NCI-H146 treated with DMSO at 0.1 percent for 48 hours (cell line): ENCODE measurements at regions not wholly inside any gene's neighbourhood (a gene's known extent, or its start where the extent isn't known, plus 50 kb on each side); places are given as distances from the start of the nearest gene placed in this dataset.
"Not testable (repeated sequence)": the region's sequence is repeated elsewhere in the genome, so short reads cannot be mapped to it uniquely, and the experiment has no call there.

Experiments
- DNase-seq: peaks from one replicate; lab custom pipeline; 2025; ENCODE audit not compliant: unreplicated experiment; lab: John Stamatoyannopoulos, UW

DNA sequence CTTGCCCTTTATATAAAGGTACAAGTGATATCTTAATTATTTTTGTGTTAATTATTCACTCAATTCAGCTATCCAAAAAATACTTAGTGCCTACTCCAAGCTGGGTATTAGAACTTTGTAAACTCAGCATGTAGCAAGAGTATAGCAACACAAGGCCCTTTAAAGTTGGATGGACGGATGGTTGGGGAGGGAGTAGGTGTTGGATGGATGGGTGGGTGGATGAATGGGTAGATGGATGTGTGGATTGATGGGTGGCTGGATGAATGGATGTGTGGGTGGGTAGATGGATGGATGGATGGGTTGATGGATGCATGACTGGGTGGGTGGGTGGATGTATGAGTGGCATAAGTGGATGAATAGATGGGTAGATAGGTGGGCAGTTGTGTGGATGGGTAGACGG is 211.5 kb downstream of the BANP start:
- DNase-seq: not testable (repeated sequence)

DNA sequence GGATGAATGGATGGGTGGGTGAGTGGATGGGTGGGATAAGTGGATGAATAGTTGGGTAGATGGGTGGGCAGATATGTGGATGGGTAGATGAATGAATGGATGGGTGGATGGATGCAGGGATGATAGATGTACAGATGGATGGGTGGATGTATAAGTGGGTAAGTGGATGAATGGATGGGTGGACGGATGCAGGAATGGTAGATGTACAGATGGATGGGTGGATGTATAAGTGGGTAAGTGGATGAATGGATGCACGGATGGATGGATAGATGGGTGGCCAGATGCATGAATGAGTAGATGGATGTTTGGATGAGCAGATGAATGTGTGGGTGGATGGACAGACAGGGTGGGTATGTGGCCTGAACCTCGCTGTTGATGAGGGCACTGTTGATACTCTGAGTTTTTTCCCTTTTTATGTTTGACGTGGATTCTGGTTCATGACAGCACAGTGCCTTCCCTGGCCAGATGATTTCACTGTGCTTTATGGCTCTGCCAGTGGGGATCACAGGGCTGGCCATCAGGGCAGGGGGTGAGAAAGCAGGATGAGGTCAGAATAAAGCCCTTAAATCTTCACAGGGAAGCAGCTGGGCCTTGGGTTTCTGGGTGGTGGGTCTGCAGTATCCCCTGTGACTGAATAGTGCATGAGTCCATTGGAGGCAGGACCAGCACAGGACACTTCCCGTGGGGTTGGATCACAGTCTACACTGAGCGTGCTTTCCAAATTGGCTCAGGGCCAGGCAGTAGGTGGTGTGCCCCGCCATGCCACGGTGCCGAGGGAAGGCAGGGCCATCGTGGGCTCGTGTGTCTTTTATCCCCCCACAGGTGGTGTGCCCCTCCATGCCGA is 213.2 kb downstream of the BANP start:
- not testable (repeated sequence) for DNase-seq

DNA sequence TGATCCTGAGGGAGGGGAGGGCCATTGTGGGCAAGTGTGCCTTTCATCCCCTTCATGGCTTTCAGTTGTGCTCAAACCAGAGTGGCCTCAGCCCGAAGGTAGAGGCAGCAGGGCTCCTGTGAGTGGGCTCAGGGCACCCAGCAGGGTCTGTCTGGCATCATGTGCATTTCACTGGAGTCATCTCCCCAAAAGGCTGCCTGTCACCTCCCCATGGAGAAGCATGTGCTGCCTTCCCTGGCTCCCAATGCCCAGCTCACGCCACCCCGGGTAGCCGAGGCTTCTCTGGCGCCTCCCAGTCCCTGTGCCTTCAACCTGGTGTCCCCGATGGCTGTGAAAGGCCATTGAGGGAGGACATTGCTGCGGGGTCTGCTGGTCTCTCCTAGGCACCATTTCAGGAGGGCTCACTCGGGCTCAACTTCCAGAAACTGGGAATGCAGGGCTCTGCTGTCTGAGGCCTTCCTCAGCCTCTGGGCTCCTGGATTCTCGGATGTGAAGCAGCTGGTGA is 213.9 kb downstream of the BANP start:
- not testable (repeated sequence) for DNase-seq

DNA sequence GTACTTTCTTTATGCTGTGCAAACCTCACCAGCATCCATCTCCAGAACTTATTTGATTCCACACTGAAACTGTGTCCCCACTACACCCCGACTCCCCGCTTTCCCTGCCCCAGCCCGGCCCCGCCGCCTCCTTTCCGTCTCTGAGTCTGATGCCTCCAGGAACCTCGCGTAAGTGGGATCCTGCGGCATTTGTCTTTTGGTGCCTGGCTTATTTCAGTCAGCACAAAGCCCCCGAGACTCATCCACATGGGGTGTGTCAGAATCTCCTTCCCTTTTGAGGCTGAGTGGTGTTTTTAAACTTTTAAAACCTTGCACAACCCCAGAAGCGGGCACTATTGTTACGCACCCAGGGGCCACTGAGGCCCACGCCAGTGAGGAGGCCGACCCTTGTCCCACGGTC is 214.4 kb downstream of the BANP start:
- not testable (repeated sequence) for DNase-seq

DNA sequence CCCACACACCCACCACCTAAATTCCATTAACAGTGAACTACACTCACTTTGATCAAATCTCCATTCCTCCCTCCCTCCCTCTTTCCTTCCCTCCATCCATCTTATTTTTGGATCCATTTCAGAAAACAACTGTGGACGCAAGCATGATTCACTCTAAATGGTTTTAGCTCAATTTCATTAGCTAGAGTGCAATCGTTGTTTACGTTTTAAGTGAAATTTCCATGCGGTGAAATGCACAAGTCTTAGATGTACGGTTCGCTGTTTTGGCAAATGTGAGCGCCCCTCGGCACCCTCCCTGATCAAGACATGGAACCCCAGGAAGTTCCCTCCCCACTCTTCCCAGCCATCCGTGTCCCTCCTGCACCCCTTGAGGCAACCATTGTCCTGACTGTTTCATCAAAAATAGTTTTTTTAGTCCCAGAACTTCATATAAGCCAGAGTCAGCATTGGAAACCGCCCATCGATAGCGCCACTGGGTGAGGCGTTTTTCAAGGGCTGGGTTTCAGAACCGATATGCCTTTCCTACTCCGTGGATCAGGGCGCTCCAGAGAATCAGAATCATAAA is 215.1 kb downstream of the BANP start:
- DNase-seq: not testable (repeated sequence)

DNA sequence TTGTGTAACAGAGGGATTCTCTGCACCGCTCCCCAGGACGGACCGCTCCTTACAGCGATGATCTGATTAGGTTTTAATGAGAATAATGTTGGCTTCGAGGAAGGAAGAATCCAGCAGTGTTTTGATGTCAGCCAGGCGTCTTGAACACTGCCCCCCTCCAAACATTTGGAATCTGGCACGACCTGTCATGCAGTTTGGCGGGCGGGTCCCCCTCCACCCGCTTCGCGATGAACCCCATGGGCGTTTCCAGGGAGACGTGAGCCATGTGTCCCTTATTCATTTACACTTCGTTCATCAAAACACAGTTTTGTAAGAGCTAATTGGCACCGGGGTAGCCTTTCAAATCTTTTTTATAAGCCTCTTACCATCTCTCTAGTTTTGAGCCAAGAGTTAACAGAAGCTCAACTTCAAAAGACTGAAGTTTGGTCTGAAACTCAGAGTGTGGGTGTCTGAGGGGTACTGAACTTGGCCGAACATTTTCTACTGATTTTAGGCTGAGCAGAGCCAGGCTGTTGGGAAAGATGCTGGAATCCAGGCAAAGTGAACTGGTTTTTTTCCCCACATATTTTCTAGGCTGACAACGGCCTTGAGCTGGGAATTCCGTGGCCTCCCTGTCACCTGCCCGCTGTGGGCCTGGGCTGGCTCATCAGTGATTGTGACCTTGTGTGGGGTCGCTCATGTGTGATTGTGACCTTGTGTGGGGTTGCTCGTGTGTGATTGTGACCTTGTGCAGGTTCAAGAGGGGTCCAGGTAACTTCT is 214.8 kb upstream of the ZNF469 start:
- DNase-seq: not testable (repeated sequence)

DNA sequence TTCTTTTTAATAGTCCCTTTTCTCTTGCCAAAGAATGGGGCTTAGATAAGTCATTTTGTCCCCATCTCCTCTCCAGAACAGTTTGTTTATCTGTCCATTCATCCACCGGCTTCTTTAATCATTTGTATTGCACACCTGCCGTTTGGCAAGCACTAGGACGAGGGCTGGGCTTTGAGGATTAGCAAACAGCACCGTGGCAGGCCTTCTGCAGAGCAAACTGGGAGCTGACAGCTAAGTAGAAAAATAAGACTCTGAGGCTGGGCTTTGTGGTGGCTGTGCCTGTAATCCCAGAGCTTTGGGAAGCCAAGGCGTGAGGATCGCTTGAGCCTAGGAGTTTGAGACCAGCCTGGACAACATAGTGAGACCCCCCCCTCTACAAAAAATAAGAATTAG is 214.2 kb upstream of the ZNF469 start:
- peak; percentile 23 for DNase-seq

DNA sequence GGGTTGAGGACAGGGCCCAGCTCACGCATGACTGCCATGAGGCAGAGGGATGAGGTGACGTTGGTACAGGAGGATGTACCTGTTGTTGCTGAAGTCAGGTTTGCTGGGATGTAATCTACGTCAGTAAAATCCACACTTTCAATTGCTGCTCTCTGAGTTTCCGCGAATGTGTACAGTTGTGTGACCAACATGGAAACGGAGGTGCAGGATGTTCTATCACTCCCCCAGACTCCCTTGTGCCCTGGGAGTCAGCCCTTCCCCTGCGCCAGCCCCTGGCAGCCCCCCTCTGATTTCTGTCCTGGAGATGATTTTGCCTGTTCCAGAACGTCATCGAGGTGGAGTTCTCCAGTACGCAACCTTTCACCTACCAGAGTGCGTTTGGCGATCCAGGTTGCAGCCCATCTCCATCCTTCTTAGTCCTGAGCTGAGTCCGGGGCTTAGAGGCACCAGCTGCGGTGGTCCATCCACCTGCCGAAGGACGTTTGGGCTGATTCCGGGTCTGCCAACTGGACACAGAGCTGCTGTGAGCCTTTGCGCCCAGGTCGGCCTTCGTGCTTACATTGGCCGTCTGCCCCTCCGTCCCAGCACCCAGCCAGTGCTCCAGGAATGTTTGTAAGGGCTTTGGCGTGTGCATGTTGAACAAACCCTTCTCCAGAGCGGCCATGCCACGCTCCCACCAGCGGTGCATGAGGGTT is 213.5 kb upstream of the ZNF469 start:
- not testable (repeated sequence) for DNase-seq

DNA sequence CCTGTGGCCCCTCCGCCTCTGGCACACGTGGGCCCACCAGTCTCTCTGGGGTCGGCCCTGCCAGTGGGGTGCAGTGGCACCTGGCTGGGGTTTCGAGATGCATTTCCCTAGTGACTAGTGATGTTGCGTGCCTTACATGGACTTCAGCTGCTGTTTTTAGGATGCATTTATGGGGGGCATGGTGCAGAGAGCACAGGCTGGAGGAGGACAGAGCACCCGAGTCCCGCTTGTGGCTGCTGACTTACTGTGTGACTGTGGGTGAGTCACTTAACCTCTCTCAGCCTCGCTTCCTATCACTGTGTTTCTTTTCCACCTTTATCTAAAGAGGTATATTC is 213.0 kb upstream of the ZNF469 start:
- not testable (repeated sequence) for DNase-seq

DNA sequence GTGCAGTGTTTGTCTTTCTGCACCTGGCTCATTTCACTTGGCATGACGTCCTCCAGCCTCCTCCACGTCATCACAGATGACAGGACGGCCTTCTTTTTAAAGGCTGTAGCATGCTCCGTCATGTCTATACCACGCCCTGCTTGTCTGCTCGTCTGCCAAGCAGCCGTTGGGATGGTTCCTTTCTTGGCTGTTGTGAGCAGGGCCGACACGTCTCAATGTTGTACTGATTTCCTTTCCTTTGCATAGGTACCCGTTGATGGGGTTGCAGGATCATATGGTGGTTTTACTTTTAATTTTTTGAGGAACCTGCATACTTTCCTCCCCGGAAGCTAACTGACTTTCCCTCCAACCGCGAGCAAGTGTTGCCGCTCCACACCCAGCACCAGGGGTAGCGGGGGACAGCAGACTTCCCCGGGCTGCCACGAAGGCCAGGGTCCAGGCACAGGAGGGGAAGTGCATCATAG is 212.2 kb upstream of the ZNF469 start:
- DNase-seq: no peak

DNA sequence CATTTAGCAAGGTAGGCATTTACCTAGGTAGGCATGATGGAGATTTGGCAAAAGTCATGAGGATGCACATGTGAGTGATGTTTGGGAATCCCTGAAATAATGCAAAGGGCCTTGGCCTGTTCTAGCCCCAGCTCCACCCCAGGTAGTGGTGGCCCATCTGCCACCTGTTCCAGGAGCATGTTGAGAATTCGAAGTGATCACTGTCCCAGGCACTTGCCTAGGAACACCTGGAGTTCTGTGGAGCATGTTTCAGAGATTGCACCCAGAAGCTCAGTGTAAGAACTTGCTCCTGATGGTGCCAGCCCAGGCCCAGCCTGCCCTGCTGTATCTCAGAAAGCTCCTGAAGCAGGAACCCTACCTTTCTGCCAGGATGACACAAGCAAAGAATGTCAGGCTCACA is 211.6 kb upstream of the ZNF469 start:
- DNase-seq: not testable (repeated sequence)

DNA sequence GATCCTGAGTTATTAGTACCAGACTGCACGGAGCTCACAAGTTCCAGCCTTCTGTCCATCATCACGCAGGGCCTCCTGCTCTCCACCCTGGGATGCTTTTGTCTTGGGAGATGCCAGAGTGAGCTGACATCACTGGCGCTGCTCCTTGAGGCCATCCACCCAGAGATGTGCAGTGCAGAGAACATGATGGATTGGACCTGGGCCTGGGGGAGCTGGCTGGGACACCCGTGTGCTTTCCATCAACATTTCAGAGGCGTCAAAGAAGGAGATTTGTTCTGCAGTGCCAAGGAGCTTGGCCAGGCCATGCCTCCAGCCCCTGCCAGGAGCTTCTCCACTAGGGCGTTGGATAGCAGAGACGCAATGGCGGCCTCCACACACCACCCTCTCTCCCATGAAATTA is 206.6 kb upstream of the ZNF469 start:
- DNase-seq: not testable (repeated sequence)

DNA sequence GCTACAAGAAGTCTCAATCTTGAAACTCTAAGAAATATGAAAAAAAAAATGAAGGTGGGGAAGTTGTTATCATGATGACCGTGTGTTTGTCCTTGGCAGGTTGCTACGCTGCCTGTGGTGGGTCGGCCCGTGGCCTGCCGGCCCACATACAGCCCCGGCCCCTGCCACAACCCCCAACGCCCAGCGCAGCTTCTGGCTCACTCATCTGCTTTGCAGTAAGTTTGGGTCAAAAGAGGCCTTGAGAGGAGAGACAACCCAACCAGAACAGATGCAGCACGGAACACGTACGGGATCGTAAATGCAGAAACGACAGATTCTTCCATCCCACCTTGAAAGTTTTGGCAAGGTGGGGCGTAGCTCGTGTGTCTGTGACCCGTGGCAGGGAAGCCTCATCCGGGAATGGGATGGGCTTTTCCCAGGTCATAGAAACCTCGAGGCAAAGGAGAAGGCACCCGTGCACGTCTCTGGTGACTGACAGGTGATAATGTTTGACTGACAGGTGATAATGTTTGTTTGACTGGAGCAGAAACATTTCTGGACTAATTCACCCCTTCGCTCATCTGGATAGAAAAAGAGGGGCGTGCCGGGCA is 206.1 kb upstream of the ZNF469 start:
- DNase-seq: not testable (repeated sequence)

DNA sequence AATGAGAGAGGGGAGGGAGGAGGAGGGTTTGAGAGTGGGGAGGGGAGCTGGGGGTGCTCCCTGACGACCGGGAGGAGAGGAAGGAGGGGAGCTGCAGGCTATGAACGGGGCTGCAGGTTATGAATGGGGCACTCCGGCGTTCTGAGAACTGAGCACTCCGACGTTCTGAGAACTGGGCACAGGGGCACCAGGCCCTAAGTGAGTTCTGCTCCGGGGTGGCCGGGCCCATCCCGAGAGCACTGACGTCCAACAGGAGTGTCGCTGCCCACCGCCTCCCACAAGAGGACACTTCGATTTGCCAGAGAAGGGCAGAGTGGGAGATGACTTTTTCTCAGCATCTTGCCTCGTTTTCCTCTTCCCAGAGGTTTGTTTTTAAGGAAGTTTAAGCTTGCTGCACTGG is 204.5 kb upstream of the ZNF469 start:
- DNase-seq: not testable (repeated sequence)

DNA sequence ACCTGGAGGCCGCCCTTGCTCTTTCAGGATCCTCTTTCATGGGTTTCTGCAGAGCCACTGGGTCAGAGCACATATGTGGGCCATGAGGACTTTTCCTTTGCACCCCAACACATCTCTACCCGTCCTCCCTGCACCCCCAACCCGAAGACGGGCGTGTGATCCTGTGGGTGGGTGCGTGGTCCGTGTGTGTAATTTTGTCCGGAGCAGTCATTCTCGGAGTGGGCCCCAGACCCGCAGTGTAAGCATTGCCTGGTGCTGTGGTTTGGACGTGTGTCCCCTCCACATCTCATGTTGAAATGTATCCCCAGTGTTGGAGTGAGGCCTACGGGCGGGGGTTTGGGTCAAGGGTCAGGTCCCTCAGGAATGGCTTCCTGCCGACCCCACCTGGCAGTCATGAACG is 203.9 kb upstream of the ZNF469 start:
- not testable (repeated sequence) for DNase-seq

DNA sequence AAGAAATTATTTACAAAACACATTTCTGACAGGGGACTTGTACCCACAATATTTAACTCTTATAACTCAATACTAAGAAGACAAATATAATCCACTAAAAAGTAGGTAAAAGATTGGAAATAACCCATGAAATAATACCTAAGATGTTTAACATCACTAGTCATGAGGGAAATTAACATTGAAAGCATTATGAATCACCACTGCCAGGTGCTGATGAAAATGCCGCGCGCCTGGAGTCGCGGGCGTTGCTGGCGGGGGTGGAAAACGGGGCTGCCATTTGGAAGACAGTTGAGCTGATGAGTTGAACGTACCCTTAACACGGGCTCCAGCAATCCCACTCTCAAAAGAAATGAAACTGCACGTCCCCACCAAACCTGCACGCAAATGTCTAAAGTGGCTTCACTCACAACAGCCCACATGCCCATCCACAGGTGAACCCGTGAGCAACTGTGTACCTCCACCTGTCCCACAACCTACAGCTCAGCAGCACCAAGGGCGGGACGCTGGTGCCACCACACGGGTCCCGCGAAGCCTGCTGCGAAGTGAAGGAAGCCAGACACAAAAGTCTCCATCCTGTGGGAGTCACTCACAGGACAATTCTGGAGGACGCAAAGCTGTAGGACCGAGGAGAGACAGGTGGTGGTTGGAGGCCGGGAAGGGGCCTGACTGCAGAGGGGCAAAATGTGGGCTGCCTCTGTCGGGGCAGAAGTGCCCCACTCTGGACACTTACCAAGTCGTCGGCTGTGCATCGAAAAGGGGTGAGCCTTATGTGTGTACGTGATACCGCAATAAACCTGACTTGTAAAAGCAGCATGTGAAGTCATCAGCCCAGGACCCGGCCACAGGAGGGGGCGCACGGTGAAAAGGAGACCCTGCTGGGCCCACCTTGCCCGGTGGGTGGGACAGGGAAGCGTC is 199.5 kb upstream of the ZNF469 start:
- DNase-seq: not testable (repeated sequence)

DNA sequence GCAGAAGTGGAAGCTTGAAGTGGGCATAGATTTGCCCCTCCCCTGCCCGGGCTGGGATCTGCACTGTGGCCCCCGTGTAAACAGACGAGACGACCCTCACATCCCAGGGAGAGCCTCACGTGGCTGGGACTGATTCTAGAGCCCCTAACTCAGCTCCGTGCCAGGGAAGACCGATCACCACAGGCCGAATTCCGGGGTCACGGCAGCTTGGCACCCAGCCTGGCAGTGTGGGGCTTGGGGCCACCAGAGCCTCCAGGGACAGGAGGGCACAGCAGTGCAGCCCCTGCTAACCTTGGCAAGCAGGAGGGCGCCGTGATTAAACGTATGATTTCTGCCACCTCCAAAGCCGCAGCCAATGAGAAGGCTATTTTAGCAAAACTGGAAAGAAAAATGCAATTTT is 198.7 kb upstream of the ZNF469 start:
- DNase-seq: not testable (repeated sequence)

DNA sequence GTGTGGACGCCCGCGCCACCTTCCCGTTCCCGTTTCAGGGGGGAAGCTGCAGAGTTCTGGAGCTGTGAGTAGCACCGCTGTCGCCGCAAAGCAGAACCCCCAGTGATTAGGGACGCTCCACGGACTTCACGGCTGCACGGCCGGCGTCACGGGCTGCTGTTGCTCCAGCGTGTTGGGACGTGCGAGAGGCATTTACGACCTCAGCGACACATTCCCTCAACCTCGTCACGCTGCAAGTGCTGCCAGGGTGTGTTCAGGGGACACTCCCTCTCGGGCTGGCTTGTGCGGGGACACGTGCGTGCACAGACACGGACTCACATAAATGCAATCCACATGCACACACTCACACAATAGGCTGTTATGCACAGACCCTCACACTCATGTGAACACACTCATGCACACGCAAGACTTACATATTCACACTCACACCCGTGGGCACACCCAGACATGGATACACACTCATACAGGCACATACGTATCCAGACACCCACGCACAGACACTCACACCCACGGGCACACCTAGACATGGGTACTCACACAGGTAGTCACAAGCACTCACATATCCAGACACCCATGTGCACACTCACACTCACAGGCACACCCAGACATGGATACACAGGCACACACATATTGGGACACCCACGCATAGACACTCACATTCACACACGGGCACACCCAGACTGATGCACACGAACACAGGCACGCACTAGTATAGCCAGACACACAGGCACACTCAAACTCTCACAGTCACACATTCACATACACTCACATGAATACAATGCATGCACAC is 198.0 kb upstream of the ZNF469 start:
- not testable (repeated sequence) for DNase-seq

DNA sequence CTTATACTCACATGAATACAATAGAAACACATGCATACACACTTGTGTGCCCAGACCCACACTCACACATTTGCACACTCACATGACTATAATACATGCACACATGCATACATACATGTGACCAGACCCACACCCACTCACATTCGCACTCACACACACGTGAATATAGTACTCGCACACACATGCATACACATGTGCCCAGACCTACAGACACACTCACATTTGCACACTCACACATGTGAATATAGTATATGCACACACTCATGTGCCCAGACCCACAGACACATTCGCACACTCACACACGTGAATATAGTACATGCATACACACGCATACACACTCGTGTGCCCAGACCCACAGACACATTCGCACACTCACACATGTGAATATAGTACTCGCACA is 197.4 kb upstream of the ZNF469 start:
- DNase-seq: not testable (repeated sequence)
